ENCODE measurements at regions not wholly inside any gene's neighbourhood (a gene's known extent, or its start where the extent isn't known, plus 50 kb on each side); places are given as distances from the start of the nearest gene placed in this dataset.
A peak's percentile ranks its signal among the peaks of the same experiment; 100 is the strongest.
"Not testable (repeated sequence)": the region's sequence is repeated elsewhere in the genome, so short reads cannot be mapped to it uniquely, and the experiment has no call there.

DNA sequence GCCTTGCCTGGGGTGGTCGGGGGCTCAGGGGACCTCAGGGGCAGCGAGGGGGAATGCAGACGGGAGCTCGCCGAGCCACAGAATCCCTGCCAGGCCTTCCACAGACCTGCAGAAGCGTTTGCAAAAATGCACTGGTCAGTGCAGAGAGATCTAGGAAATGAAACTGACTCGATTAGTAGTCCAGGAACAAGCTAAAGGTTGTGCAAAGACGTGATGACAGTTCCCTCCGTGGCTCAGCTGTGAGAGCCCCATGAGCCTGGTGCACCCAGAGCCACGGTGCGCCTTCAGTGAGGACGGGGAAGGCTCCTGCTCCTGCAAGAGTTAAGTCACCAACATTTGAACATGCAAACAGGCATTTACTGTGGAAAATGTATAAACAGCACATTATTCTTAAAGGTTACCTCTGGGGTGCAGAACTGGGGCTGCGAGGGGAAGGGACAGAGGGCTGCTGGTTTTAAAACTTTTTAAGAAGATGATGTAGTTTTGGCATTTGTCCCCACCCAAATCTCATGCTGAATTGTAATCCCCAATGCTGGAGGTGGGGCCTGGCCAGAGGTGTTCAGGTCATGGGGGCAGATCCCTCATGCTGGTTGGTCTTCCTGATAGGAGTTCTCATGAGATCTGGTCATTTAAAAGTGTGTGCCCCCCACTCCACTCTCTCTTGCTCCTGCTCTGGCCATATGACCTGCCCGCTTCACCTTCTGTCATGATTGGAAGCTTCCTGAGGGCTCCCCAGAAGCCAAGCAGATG, 147.3 kb downstream of the DLL1 start:
- intact Hi-C loops (cut with DNase I) = no loop called here
- no peaks in the 10 kb centered on the region for H3K4me1 ChIP-seq (ENCODE audit: control insufficient read depth, insufficient read depth, low read length)
- H3K9me3 ChIP-seq (ENCODE audit: control insufficient read depth, low read length) = no peaks in the 10 kb centered on the region
- ATAC-seq (no peak), DNase-seq (peak in 2 of 3 donors; percentile 17 to 21)
- H3K27me3 ChIP-seq (ENCODE audit: control insufficient read depth, insufficient read depth) = no peaks in the 10 kb centered on the region
- no peak overlapping the region for H3K27ac ChIP-seq (ENCODE audit: low read length)
- no peak overlapping the region for H3K4me3 ChIP-seq (ENCODE audit: low read length)
- 60% methylated on average over 14 of the region's 14 CpGs for WGBS

- Histone ChIP-seq H3K4me3 (ENCODE audit: low read length) (no peak overlapping the region), H3K27ac (ENCODE audit: low read length) (no peak overlapping the region), H3K9me3 (ENCODE audit: control insufficient read depth, low read length) (no peaks in the 10 kb centered on the region), H3K4me1 (ENCODE audit: control insufficient read depth, insufficient read depth, low read length) (peaks cover 2% of the 10 kb centered on the region), H3K27me3 (ENCODE audit: control insufficient read depth, insufficient read depth) (no peaks in the 10 kb centered on the region)
- ATAC-seq = no peak
- 87% methylated on average over 7 of the region's 7 CpGs for WGBS
- intact Hi-C loops (cut with DNase I) = no loop called here
- no peak for DNase-seq
These were observed 148.3 kb downstream of the DLL1 start for GRCh38 chr6:170142559-170142958.

DNA sequence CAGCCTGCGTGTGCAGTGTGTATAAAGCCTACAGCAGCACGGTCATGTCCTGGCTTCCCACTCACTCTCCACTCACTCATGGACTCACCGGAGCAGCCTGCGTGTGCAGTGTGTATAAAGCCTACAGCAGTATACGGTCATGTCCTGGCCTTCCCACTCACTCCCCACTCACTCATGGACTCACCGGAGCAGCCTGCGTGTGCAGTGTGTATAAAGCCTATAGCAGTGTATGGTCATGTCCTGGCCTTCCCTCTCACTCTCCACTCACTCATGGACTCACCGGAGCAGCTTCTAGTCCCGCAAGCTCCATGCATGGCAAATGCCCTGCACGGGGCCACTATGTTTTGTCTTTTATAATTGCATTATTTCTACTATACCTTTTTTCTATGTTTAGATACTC, 149.8 kb downstream of the DLL1 start:
- intact Hi-C loops (cut with DNase I); H3K27ac ChIP-seq (ENCODE audit: low read length); H3K9me3 ChIP-seq (ENCODE audit: control insufficient read depth, low read length); ATAC-seq; DNase-seq; H3K4me1 ChIP-seq (ENCODE audit: control insufficient read depth, insufficient read depth, low read length); H3K4me3 ChIP-seq (ENCODE audit: low read length); H3K27me3 ChIP-seq (ENCODE audit: control insufficient read depth, insufficient read depth): not testable (repeated sequence)
- WGBS = 86% methylated on average over 10 of the region's 10 CpGs

DNA sequence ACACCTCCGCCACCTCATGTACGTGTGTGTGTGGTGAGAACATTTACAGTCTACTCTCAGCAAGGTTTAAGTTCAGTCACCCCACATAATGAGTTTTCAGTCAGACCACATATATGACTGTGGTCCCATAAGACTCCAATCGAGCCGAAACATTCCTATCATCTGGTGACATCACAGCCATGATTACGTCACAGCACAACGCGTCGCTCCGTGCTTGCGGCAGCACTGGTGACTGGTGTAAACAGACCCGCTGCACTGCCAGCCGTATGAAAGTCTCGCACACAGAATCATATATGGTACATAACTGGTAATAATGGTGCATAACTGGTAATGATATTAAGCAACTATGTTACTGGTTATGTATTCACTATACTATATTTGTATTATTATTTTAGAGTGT, 150.7 kb downstream of the DLL1 start:
- ATAC-seq (no peak), DNase-seq (peak in 2 of 3 donors; percentile 1 to 18)
- H3K4me1 ChIP-seq (ENCODE audit: control insufficient read depth, insufficient read depth, low read length) = peaks cover 2% of the 10 kb centered on the region
- H3K27me3 ChIP-seq (ENCODE audit: control insufficient read depth, insufficient read depth) = no peaks in the 10 kb centered on the region
- 85% methylated on average over 13 of the region's 13 CpGs for WGBS
- no peaks in the 10 kb centered on the region for H3K9me3 ChIP-seq (ENCODE audit: control insufficient read depth, low read length)
- H3K4me3 ChIP-seq (ENCODE audit: low read length) = no peak overlapping the region
- intact Hi-C loops (cut with DNase I) = no loop called here
- no peak overlapping the region for H3K27ac ChIP-seq (ENCODE audit: low read length)

DNA sequence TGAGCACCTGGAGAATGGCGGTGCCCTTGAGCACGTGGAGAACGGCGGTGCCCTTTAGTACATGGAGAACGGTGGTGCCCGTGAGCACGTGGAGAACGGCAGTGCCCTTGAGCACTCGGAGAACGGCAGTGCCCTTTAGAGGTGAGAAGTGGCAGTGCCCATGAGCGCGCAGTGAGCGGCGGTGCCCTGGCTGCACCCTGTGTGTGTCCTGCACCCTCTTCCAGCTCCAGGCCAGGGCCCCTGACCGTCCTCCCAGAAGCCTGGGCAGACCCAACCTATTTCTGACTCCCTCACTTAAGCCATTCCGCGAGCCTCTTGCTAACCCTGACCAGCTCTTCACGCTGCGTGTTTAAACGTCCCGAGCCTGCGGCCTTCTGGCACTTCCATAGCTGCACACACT, 151.3 kb downstream of the DLL1 start:
- H3K9me3 ChIP-seq (ENCODE audit: control insufficient read depth, low read length) = no peaks in the 10 kb centered on the region
- peak in 2 of 3 donors; percentile 20 to 32 for DNase-seq
- ATAC-seq = no peak
- no peak overlapping the region for H3K27ac ChIP-seq (ENCODE audit: low read length)
- 96% methylated on average over 22 of the region's 22 CpGs for WGBS
- intact Hi-C loops (cut with DNase I) = no loop called here
- peaks cover 2% of the 10 kb centered on the region for H3K4me1 ChIP-seq (ENCODE audit: control insufficient read depth, insufficient read depth, low read length)
- H3K27me3 ChIP-seq (ENCODE audit: control insufficient read depth, insufficient read depth) = no peaks in the 10 kb centered on the region
- H3K4me3 ChIP-seq (ENCODE audit: low read length) = no peak overlapping the region

DNA sequence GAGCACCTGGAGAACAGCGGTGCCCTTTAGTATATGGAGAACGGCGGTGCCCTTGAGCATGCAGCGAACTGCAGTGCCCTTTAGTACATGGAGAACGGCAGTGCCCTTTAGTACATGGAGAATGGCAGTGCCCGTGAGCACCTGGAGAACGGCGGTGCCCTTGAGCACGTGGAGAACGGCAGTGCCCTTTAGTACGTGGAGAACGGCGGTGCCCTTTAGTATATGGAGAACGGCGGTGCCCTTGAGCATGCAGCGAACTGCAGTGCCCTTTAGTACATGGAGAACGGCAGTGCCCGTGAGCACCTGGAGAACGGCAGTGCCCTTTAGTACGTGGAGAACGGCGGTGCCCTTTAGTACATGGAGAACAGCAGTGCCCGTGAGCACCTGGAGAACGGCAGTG, 151.8 kb downstream of the DLL1 start:
- H3K9me3 ChIP-seq (ENCODE audit: control insufficient read depth, low read length); H3K4me3 ChIP-seq (ENCODE audit: low read length); H3K27ac ChIP-seq (ENCODE audit: low read length); H3K4me1 ChIP-seq (ENCODE audit: control insufficient read depth, insufficient read depth, low read length); ATAC-seq; H3K27me3 ChIP-seq (ENCODE audit: control insufficient read depth, insufficient read depth); intact Hi-C loops (cut with DNase I): not testable (repeated sequence)
- WGBS = 95% methylated on average over 24 of the region's 24 CpGs
- peak in 2 of 3 donors; percentile 13 for DNase-seq

DNA sequence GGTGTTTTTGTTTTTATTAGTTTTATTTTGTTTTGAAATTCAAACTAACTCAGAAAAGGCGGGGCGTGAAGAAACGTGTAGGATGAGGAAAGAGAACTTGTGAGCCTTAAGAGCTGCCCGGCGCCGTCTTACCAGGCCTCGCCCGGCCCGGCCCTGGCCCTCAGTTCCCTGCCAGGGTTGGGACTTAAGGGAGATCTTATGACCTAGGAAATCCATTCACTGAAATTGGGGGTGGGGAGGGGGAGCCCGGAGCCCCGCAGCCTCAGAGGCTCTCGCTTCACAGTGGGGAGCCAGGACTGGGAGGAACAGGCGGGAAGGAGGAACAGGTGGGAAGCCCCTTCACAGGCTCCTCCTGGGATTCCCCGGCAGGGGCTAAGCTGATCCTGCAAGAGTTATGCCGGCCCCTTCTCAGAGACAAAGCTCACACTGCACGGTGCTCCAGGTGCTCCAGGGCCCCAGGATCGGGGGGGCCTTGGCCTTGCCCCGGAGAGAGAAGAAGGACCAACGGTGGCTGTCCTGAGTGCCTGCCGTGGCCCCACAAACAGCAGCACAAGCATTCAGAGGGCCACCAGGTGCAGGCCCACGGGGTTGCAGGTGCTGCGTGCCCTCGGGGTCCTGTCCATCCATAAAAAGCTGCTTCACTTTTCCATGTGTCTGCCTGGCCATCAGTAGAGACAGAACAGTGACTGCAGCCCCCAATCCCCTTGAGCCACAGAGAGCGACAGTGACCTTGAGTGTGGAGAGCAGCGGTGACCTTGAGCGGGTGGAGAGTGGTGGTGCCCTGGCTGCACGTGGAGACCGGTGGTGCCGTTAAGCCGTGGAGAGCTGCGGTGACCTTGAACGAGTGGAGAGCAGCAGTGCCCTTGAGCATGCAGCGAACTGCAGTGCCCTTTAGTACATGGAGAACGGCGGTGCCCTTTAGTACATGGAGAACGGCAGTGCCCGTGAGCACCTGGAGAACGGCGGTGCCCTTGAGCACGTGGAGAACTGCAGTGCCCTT, 152.7 kb downstream of the DLL1 start:
- WGBS = 77% methylated on average over 40 of the region's 40 CpGs
- Histone ChIP-seq H3K27me3 (ENCODE audit: control insufficient read depth, insufficient read depth) (no peaks in the 10 kb centered on the region), H3K27ac (ENCODE audit: low read length) (peak overlapping the region; percentile 65), H3K4me3 (ENCODE audit: low read length) (no peak overlapping the region), H3K4me1 (ENCODE audit: control insufficient read depth, insufficient read depth, low read length) (peaks cover 6% of the 10 kb centered on the region), H3K9me3 (ENCODE audit: control insufficient read depth, low read length) (no peaks in the 10 kb centered on the region)
- peak in 2 of 3 donors; percentile 20 to 41 for DNase-seq
- peak in 1 of 2 donors; percentile 3 for ATAC-seq
- intact Hi-C loops (cut with DNase I) = no loop called here

DNA sequence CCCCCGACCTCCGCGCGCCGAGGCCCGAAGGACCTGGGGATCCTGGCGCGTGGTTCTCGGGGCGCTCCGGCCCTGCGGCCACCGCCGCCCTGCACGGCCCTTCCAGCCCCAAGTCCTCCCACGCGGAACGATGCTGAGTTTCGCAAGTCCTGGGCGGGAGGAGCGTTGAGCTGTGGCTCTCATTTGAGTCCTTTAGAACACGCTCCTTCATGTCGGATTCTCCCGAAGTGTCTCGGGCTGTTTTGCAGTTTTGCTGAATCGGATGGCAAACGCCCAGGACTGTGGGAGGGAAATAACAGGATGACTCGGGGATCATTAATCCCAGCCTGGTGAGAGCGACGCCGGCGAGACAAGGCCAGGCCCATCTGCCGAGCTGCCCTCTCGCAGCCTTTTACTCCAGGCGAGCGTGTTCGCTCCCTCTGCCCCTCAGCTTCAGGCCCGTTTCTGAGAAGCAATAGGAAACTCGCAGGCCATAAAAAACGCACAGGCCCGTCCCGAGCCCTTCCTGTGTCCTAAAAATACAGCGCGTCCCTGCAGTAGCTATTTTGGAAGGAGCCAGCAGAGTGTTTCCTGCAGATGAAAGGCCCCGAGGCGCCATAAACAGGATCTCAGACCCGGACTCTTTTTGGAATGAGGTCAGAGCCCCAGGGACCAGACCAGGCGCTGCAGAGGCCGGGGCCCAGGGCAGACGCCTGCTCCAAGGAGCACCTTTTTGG, 153.5 kb downstream of the DLL1 start:
- H3K4me3 ChIP-seq (ENCODE audit: low read length) = no peak overlapping the region
- ATAC-seq = peak; percentile 69 to 74
- WGBS = 62% methylated on average over 50 of the region's 50 CpGs
- H3K9me3 ChIP-seq (ENCODE audit: control insufficient read depth, low read length) = no peaks in the 10 kb centered on the region
- peak; percentile 41 to 80 (median 58) for DNase-seq
- no peaks in the 10 kb centered on the region for H3K27me3 ChIP-seq (ENCODE audit: control insufficient read depth, insufficient read depth)
- H3K4me1 ChIP-seq (ENCODE audit: control insufficient read depth, insufficient read depth, low read length) = peaks cover 6% of the 10 kb centered on the region
- peak overlapping the region; percentile 79 for H3K27ac ChIP-seq (ENCODE audit: low read length)
- intact Hi-C loops (cut with DNase I) = no loop called here

DNA sequence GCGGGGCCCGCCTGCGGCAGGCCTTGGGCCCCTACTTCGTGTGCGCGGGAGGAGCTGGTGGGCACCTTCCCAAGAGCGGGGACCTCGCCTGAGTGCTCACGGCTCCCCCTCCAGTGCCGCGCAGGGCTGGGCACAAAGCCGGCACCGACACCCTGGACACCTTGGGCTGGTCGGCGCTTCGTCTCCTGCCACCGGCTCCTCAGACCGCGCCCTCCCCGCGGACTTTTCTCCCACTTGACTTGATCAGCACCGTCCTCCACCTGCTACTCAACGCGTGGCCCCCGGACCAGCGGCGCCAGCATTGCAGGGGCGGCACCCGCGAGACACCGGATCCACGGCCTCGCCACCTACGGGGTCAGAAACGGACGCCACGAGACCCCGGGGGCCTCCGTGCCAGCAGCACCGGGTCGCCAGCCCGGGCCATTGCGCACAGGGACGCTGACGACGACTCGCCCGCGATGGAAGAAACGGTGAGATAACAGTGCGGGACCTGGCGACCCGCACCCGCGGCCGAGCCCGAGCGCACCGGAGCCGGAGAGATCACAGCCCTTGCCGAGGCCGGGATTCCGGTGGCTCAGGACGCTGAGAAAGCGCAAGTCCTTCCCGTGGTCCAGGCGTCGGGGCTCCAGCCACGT, 154.2 kb downstream of the DLL1 start:
- Histone ChIP-seq H3K27ac (ENCODE audit: low read length) (peak overlapping the region; percentile 79), H3K9me3 (ENCODE audit: control insufficient read depth, low read length) (no peaks in the 10 kb centered on the region), H3K4me3 (ENCODE audit: low read length) (no peak overlapping the region), H3K4me1 (ENCODE audit: control insufficient read depth, insufficient read depth, low read length) (peaks cover 6% of the 10 kb centered on the region), H3K27me3 (ENCODE audit: control insufficient read depth, insufficient read depth) (no peaks in the 10 kb centered on the region)
- intact Hi-C loops (cut with DNase I) = no loop called here
- DNase-seq (peak in 1 of 3 donors; percentile 67), ATAC-seq (no peak)
- 86% methylated on average over 69 of the region's 69 CpGs for WGBS

- Histone ChIP-seq H3K27ac (ENCODE audit: low read length) (no peak overlapping the region), H3K9me3 (ENCODE audit: control insufficient read depth, low read length) (no peaks in the 10 kb centered on the region), H3K4me3 (ENCODE audit: low read length) (no peak overlapping the region), H3K4me1 (ENCODE audit: control insufficient read depth, insufficient read depth, low read length) (peaks cover 6% of the 10 kb centered on the region), H3K27me3 (ENCODE audit: control insufficient read depth, insufficient read depth) (no peaks in the 10 kb centered on the region)
- WGBS = 83% methylated on average over 38 of the region's 38 CpGs
- DNase-seq (peak in 1 of 3 donors; percentile 63), ATAC-seq (peak in 1 of 2 donors; percentile 4)
- intact Hi-C loops (cut with DNase I) = no loop called here
These were observed 154.9 kb downstream of the DLL1 start for GRCh38 chr6:170135821-170136471.

Data from right cardiac atrium (tissue), 5 donors.